ENCODE measurements at regions not wholly inside any gene's neighbourhood (a gene's known extent, or its start where the extent isn't known, plus 50 kb on each side); places are given as distances from the start of the nearest gene placed in this dataset.

DNA sequence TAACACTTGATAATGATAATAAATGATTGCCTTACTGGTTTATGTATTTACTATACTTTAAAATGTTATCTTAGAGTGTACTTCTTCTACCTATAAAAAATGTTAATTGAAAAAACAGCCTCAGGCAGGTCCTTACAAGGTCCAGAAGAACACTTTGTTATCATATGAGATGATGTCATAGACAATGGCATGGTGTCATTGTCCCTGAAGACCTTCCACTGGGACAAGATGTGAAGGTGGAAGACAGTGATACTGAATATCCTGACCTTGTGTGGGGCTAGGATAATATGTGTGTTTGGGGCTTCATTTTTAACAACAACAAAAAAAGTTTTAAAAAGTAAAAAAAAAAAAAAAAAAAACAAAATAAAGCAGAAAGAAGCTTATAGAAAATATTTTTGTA lies 342.2 kb upstream of the KYNU start:
- Histone ChIP-seq H3K79me2 (ENCODE audit: control insufficient read depth in 1 of 2, insufficient read depth in 2 of 2, low read length in 2 of 2) (no peaks in the 10 kb centered on the region), H4K20me1 (replicated peaks in 1 of 2; ENCODE audit: control insufficient read depth in 1 of 2, insufficient read depth in 2 of 2, low read length in 2 of 2) (no peaks in the 10 kb centered on the region), H3K4ac (replicated peaks; ENCODE audit: insufficient read length, low read depth, low read length) (no peak overlapping the region), H3K4me2 (ENCODE audit: insufficient read depth in 1 of 2, low read depth in 2 of 2, low read length in 2 of 2) (no peak overlapping the region), H4K8ac (ENCODE audit: extremely low read depth, insufficient read depth, low read length) (no peak overlapping the region), H3K23me2 (ENCODE audit: low read depth, low read length) (no peaks in the 10 kb centered on the region), H3K27ac (ENCODE audit: low read depth, low read length) (no peak overlapping the region), H4K5ac (ENCODE audit: insufficient read length, low read depth, low read length) (no peak overlapping the region), H3K18ac (ENCODE audit: extremely low read depth, low read length) (no peak overlapping the region), H2BK15ac (ENCODE audit: low read length) (no peak overlapping the region), H2AK5ac (ENCODE audit: low read depth, low read length) (no peak overlapping the region), H3K56ac (replicated peaks; ENCODE audit: insufficient read length, low read depth, low read length) (no peak overlapping the region), H3K9me3 (ENCODE audit: insufficient read depth in 2 of 2, low read depth in 1 of 2, low read length in 1 of 2) (no peaks in the 10 kb centered on the region), H3K36me3 (ENCODE audit: control insufficient read depth in 2 of 4, insufficient read depth in 4 of 4, low read length in 3 of 4) (no peaks in the 10 kb centered on the region), H3K4me1 (replicated peaks in 1 of 4; ENCODE audit: control insufficient read depth in 3 of 4, insufficient read depth in 4 of 4, low read length in 3 of 4) (no peaks in the 10 kb centered on the region), H2BK120ac (replicated peaks; ENCODE audit: low read depth, low read length) (no peak overlapping the region), H3K4me3 (ENCODE audit: extremely low read depth in 1 of 4, insufficient read depth in 2 of 4, low read depth in 3 of 4, low read length in 4 of 4) (no peak overlapping the region), H2BK12ac (ENCODE audit: low read depth, low read length) (no peak overlapping the region), H3K79me1 (ENCODE audit: low read depth, low read length) (no peaks in the 10 kb centered on the region), H3K27me3 (replicated peaks in 1 of 4; ENCODE audit: control insufficient read depth in 3 of 4, extremely low read depth in 1 of 4, insufficient read depth in 3 of 4, low read length in 3 of 4) (no peaks in the 10 kb centered on the region), H4K91ac (replicated peaks; ENCODE audit: insufficient read length, low read length) (no peak overlapping the region), H3K9ac (replicated peaks in 1 of 4; ENCODE audit: extremely low read depth in 1 of 4, low read depth in 3 of 4, low read length in 3 of 4) (no peak overlapping the region), H2BK20ac (ENCODE audit: low read length) (no peak overlapping the region), H2AFZ (ENCODE audit: low read length) (no peak overlapping the region), H2BK5ac (ENCODE audit: low read depth, low read length) (no peak overlapping the region), H3K23ac (ENCODE audit: insufficient read length) (no peak overlapping the region), H3K14ac (ENCODE audit: insufficient read length) (no peak overlapping the region)
- TF ChIP-seq NRF1 (IDR thresholded peaks at IDR 0.05; ENCODE audit: low read depth, low read length) (no peak), JUN (IDR thresholded peaks at IDR 0.05; ENCODE audit: low read depth, low read length) (no peak), YY1 (IDR thresholded peaks at IDR 0.05; ENCODE audit: low read depth, low read length) (no peak), HDAC2 (IDR thresholded peaks at IDR 0.05; ENCODE audit: borderline replicate concordance in 1 of 2, low read depth in 2 of 2, low read length in 2 of 2) (no peak), RFX5 (IDR thresholded peaks at IDR 0.05; ENCODE audit: borderline replicate concordance, low read depth, low read length) (no peak), CHD2 (IDR thresholded peaks at IDR 0.05; ENCODE audit: low read length) (no peak), SRF (IDR thresholded peaks at IDR 0.05; ENCODE audit: low read depth, low read length) (no peak), RAD21 (IDR thresholded peaks at IDR 0.05 in 1 of 2, conservative IDR thresholded peaks at IDR 0.05 in 1 of 2; ENCODE audit: low read depth in 2 of 2, low read length in 2 of 2) (no peak), GABPA (IDR thresholded peaks at IDR 0.05; ENCODE audit: borderline replicate concordance, insufficient read depth, low read length) (no peak)
- TF ChIP-seq, protein P1, sequence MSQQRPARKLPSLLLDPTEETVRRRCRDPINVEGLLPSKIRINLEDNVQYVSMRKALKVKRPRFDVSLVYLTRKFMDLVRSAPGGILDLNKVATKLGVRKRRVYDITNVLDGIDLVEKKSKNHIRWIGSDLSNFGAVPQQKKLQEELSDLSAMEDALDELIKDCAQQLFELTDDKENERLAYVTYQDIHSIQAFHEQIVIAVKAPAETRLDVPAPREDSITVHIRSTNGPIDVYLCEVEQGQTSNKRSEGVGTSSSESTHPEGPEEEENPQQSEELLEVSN (IDR thresholded peaks at IDR 0.05), result no peak
- DNase-seq (ENCODE audit: low read depth in 1 of 2, low spot score in 2 of 2), result no peak
- ChIA-PET POLR2A (ENCODE audit: partially characterized antibody) (no interaction called here), CTCF (ENCODE audit: partially characterized antibody) (no interaction called here)
- FAIRE-seq, result no peak

Data from H1 (cell line).